ENCODE measurements at regions not wholly inside any gene's neighbourhood (a gene's known extent, or its start where the extent isn't known, plus 50 kb on each side); places are given as distances from the start of the nearest gene placed in this dataset.
"Not testable (repeated sequence)": the region's sequence is repeated elsewhere in the genome, so short reads cannot be mapped to it uniquely, and the experiment has no call there.

- DNase-seq (ENCODE audit: low spot score): not testable (repeated sequence)
These were observed 873.8 kb upstream of the ACVR2A start for GRCh38 chr2:146970981-146971380.

DNA sequence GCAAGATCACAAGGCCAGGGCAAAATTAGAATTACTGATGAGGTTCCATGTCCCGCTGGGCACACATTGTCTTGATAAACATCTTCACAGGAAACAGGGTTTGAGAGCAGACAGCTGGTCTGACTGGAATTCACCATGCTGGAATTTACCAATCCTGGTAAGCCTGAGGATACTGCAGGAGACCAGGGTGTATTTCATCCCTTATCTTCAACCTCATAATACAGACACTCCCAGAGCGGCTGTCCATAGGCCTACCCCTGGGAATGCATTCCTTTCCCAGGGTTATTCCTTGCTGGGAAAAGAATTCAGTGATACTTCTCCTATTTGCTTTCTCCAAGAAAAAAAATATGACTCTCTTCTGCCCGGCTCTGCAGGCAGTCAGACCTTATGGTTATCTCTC, 875.1 kb upstream of the ACVR2A start:
- DNase-seq (ENCODE audit: low spot score): not testable (repeated sequence)

DNA sequence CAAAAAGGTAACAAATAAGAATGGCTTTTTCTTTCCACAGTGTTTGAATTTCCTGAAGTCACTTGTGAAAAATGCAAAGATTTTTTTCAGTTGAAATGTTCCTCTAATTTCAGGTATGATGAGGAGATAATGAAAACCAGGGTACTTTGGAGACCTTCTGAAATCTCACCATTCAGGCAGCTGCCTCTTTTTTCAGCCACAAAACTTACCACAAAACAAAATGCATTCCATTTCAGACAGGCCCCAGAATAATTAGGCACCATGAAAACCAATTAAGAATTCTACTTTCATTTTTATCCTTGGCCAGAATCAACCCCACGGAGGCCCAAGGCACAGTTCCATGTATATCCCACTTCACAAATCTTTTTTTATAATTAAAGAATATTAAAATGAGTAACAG, 880.3 kb upstream of the ACVR2A start:
- no peak for DNase-seq (ENCODE audit: low spot score)

- DNase-seq (ENCODE audit: low spot score): no peak
These were observed 890.3 kb upstream of the ACVR2A start for GRCh38 chr2:146954544-146954943.

DNA sequence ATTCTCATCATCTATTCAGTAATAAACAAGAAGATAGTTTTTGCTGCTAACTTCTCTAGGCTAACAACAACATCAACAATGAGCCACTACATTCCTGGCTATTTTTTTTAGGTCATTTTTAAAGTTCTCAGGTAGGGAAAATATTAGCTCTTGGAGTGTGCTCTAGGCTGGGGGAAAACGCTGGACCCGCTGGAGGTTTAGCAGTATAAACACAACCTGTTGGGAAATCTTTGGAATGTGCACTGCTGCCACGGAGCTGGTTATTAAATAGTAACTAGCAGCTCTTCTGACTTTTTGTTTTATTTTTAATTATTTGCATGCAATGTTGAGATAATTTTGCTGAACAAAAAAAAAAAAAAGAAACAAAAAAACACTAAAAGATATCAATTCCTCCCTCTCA, 892.1 kb upstream of the ACVR2A start:
- no peak for DNase-seq (ENCODE audit: low spot score)

DNA sequence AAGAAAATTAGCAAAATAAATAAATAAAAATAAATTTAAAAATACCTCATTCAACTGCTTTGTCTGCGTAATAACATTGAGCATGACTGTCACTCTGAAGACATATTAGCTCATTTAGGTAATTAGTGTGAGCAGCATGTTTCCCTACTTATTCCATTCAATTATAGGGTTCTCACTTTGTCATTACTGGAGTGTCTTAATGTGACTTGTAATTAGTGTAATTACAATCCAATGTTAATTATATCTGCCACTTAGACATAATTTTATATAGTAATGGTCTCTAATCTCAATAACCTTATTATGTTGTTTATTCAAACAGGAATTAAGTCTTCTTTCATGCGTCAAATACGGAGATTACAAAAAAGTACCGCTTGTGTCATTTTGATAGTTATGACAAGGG, 893.9 kb upstream of the ACVR2A start:
- DNase-seq (ENCODE audit: low spot score): no peak

DNA sequence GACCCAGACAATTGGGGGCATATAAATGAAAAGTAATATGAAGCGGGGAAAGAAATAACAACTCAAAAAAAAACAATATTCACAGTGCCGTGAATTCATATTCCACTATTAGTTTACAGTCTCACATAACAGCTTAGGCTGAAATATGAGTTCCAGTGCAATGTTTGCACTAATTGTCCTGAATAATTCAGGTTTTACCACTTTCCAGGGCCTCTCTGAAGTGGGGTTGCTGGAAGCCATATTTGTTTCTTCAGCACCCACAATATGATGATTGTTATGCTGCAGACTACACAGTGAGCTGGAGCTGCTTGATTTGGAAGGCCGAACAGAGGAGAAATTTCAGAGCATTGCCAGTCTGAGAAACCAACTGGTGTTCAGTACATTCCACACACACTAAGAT, 894.5 kb upstream of the ACVR2A start:
- DNase-seq (ENCODE audit: low spot score): no peak

- no peak for DNase-seq (ENCODE audit: low spot score)
These were observed 895.4 kb upstream of the ACVR2A start for GRCh38 chr2:146949400-146949799.

- DNase-seq (ENCODE audit: low spot score): no peak
These were observed 900.2 kb upstream of the ACVR2A start for GRCh38 chr2:146944601-146945000.

DNA sequence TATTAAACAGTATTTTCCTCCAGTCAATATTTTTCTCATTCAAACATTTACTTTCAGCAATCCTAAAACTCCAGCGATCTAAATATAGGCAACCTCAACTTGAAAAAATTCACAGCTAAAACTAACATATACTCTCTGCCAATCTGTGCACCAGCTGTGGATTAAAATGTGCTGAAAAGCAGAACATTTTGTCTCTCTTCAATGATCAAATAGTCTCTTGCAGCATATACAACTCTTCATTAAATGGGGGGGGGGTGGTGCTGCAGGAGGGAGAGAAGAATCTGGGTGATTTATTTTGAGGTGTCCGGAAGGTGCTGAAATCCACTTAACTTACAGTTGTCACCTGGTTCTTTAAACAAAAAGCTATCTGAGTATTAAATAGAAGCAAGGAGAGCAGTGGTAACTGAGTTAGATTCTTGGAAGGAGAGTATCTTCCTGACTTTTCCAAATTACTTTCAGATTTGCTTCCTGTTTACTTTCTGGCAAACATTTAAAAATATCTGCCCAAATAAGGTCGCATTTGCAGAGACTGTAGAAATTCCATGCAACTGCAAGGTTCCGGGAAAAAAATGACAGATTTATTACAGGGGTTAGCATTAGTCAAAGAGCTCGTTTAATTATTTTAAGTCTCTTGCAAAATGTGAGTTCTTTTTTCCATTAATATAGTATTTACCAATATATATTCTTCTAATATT, 904.7 kb upstream of the ACVR2A start:
- DNase-seq (ENCODE audit: low spot score): peak; percentile 54

DNA sequence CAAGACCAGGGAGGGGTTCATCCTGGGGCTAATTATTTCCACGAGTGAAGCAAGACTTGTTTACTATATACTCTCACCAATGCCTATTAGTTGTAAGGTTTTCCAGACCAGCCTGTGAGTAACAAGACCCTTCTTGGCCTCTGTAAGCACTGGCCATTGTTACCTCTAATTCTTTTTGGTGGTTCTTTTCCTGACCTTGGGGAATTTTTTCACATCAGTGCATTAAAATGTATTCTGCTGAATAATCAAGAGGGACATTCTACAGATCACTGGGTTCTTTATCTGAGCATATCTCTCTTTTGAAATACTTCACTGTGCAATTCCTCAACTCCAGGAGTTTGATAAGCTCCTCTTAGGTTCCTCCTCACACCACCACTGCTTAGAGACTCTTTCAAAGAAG, 909.9 kb upstream of the ACVR2A start:
- DNase-seq (ENCODE audit: low spot score): no peak

DNA sequence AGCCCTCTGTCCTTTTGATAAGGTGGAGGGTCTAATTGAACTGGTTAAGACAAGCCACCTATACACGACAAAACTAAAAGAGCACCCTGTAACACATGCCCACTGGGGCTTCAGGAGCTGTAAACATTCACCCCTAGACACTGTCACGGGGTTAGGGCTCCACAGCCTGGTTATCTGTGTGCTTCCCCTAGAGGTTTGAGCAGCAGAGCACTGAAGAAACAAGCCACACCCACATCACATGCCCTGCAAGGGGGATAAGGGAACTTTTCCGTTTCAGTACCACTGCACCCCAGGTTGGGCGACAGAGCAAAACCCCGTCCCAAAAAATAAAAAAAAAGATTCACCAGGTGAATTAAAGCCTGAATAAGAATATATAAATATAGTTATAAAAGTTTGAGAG, 913.7 kb upstream of the ACVR2A start:
- DNase-seq (ENCODE audit: low spot score): no peak

DNA sequence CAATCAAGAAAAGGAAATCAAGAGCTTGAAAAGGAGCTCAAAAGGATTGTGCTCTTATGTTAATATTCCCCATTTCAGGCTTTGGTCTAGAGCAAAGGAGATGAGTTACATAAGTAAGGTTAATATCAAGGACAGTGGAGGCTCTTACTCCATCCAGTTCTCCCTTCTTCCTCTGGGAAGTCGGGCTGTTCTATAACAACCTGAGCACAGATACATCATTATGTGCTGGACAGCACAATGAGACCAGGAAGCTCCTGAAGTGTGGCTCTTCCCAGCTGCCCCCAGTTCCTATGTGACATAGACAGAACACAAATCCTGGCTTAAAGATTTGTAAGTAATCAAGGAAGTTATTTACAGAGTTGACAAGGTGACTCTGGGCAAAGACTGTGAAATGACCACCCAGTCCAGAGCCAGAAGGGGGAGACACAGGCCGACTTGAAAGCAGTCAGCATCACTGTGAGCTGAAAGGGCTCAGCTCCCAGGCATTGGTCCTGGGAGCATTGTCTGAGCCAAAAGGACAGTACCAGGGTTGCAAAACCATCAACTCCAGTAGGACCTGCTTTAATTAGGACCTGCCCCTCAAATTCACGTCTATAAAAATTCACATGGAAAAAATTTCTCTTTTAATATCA, 917.6 kb upstream of the ACVR2A start:
- DNase-seq (ENCODE audit: low spot score): peak; percentile 79

GRCh38 chr2:146918280-146918679, 926.5 kb upstream of the ACVR2A start:
- no peak for DNase-seq (ENCODE audit: low spot score)

- DNase-seq (ENCODE audit: low spot score): no peak
These were observed 927.3 kb upstream of the ACVR2A start for GRCh38 chr2:146917431-146918042.

GRCh38 chr2:146916914-146917313, 927.9 kb upstream of the ACVR2A start:
- DNase-seq (ENCODE audit: low spot score): no peak

DNA sequence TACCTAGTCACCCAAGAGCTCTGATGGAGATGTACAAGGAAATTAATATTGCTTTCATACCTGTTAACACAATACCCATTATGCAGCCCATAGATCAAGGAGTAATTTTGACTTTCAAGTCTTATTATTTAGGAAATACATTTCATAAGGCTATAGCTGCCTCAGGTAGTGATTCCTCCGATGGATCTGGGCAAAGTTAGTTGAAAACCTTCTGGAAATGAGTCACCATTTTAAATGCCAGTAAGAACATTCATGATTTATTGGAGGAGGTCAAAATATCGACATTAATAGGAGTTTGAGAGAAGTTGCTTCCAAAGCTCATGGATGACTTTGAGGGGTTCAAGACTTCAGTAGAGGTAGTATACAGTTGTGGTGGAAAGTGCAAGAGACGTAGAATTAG, 931.4 kb upstream of the ACVR2A start:
- no peak for DNase-seq (ENCODE audit: low spot score)

DNA sequence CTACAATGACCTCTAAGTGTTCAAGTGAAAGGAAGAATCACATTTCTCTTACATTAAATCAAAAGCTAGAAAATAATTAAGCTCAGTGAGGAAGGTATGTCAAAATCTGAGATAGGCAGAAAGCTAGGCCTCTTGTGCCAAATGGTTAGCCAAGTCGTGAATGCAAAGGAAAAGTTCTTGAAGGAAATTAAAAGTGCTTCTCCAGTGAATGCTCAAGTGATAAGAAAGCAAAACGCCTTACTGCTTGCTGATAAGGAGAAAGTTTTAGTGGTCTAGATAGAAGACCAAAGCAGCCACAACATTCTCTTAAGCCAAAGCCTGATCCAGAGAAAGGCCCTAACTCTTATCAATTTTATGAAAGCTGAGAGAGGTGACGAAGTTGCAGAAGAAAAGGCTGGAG, 932.3 kb upstream of the ACVR2A start:
- DNase-seq (ENCODE audit: low spot score): no peak

- no peak for DNase-seq (ENCODE audit: low spot score)
These were observed 936.1 kb upstream of the ACVR2A start for GRCh38 chr2:146908776-146909175.

DNA sequence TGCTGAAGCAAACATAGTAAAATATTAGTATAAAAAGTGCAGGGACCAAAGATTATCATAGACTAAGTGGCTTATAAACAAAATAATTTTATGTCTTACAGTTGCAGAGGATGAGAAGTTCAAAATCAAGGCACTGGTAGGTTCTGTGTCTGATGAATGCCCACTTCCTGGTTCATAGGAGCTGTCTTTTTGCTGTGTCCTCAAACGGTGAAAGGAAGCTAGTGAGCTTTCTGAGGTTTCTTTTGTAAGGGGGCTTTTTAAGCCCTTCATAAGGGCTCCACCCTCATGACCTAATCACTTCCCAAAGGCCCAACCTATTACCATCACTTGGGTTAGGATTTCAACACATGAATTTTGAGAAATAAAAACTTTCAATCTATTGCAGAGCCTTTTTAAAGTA, 946.7 kb upstream of the ACVR2A start:
- DNase-seq (ENCODE audit: low spot score): no peak

DNA sequence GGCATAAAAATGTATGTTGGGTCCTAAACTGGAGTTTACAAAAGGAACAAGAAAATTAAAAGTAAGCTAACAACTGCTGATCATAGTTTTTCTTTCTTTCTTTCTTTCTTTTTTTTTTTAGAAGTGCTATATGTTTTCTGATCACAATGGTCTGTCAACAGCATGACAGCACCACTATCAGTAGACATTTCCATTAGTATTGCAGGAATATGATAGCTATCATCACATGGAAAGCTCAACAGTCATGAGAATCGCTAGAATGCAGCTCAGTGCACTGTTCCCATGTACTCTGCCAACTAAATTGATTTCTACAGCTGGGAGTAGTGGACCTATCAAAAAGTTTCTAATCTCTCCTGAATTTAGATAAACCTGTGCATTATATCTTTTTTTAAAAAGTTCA, 950.3 kb upstream of the ACVR2A start:
- DNase-seq (ENCODE audit: low spot score): no peak

- no peak for DNase-seq (ENCODE audit: low spot score)
These were observed 951.3 kb upstream of the ACVR2A start for GRCh38 chr2:146893500-146894041.

GRCh38 chr2:146890491-146890890, 954.3 kb upstream of the ACVR2A start:
- DNase-seq (ENCODE audit: low spot score): no peak

Data from GM03348 (cell line).